ENCODE measurements at regions not wholly inside any gene's neighbourhood (a gene's known extent, or its start where the extent isn't known, plus 50 kb on each side); places are given as distances from the start of the nearest gene placed in this dataset.

DNA sequence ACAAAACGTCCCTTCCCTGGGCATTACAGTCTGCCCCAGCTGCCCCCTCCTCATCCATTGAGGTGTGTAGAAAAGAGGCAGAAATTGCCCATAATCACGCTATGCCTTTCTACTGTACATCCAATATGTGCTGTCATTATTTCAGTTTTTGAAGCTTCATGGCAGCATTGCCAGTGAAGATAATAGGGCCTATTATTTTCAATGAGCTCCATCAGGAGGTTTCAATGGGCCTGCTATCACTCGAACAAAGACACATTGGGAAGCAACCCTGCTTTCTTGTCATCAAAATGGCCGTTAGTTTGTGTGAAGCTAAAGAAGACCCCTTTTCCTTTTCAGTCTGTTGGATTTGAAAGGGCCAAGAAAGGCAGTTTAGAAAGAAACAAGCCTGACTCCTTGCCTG is 653.8 kb downstream of the NOVA1 start:
- DNase-seq (ENCODE audit: low read depth): no peak
- TF ChIP-seq, protein P1, sequence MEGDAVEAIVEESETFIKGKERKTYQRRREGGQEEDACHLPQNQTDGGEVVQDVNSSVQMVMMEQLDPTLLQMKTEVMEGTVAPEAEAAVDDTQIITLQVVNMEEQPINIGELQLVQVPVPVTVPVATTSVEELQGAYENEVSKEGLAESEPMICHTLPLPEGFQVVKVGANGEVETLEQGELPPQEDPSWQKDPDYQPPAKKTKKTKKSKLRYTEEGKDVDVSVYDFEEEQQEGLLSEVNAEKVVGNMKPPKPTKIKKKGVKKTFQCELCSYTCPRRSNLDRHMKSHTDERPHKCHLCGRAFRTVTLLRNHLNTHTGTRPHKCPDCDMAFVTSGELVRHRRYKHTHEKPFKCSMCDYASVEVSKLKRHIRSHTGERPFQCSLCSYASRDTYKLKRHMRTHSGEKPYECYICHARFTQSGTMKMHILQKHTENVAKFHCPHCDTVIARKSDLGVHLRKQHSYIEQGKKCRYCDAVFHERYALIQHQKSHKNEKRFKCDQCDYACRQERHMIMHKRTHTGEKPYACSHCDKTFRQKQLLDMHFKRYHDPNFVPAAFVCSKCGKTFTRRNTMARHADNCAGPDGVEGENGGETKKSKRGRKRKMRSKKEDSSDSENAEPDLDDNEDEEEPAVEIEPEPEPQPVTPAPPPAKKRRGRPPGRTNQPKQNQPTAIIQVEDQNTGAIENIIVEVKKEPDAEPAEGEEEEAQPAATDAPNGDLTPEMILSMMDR (IDR thresholded peaks at IDR 0.05; ENCODE audit: insufficient read depth, low read length, poor library complexity, severe bottlenecking): no peak
- Histone ChIP-seq H3K4me3 (ENCODE audit: low read depth, low read length) (no peak overlapping the region), H3K27me3 (ENCODE audit: control insufficient read depth, insufficient read depth, low read length) (no peaks in the 10 kb centered on the region), H3K36me3 (ENCODE audit: control insufficient read depth, insufficient read depth, low read length) (no peaks in the 10 kb centered on the region)

DNA sequence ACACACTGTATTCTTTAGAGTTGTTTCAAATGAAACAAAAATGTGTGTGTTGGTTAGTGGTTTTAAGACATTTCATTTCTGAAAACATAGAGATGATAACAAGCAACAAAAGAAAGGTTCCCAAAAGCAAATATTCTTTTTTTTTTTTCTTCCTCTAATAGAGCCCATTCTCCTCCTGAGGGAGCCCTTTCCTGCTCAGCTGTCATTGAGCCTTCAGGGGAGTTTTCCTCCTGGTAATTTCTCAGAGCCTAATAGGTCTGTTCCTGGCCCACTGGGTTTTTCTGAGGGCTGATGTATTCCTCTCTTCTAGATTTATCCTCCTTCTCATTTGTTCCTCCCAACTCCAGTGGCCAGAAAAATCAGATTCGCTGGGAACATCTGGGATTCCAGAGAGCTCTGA is 654.5 kb downstream of the NOVA1 start:
- no peak overlapping the region for H3K4me3 ChIP-seq (ENCODE audit: low read depth, low read length)
- TF ChIP-seq, protein P1 (IDR thresholded peaks at IDR 0.05; ENCODE audit: insufficient read depth, low read length, poor library complexity, severe bottlenecking): no peak
- H3K27me3 ChIP-seq (ENCODE audit: control insufficient read depth, insufficient read depth, low read length): no peaks in the 10 kb centered on the region
- H3K36me3 ChIP-seq (ENCODE audit: control insufficient read depth, insufficient read depth, low read length): no peaks in the 10 kb centered on the region
- no peak for DNase-seq (ENCODE audit: low read depth)

DNA sequence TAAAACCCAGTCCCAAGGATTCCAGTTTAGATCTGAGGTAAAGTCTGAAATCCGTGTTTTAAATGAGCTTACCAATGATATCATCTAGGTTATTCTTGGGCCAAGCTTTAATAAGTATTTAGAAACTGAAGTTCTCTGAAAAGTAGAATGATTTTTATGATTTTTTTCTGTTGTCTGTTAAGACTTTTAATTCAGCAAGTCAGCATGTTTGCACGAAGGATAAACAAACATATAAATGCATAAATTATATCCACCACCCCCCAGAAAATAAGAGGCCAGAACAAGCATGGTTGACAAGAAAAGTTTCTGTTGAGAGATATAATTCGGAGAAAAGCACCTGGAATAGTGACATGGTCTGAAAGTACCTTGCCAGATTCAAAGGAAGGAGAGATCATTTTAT is 655.7 kb downstream of the NOVA1 start:
- TF ChIP-seq, protein P1 (IDR thresholded peaks at IDR 0.05; ENCODE audit: insufficient read depth, low read length, poor library complexity, severe bottlenecking): no peak
- Histone ChIP-seq H3K36me3 (ENCODE audit: control insufficient read depth, insufficient read depth, low read length) (no peaks in the 10 kb centered on the region), H3K27me3 (ENCODE audit: control insufficient read depth, insufficient read depth, low read length) (no peaks in the 10 kb centered on the region), H3K4me3 (ENCODE audit: low read depth, low read length) (no peak overlapping the region)
- no peak for DNase-seq (ENCODE audit: low read depth)

DNA sequence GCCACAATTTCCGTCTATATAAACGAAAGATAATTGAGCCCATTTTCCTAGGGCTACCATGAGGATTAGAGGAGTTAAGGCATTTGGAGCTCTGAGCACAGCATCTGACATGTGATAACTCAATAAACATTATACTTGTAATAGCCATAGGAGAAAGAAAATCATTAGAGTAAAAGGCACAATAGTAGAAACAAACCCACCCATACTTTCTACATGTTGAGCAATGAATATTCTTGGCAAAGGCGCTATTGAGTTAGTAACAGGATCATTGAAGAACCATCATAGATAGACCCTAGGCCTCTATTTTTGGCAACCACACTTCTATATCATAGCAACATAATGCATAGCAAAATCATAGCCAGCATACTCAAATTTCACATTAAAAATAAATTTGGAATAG is 664.1 kb downstream of the NOVA1 start:
- Histone ChIP-seq H3K27me3 (ENCODE audit: control insufficient read depth, insufficient read depth, low read length) (no peaks in the 10 kb centered on the region), H3K36me3 (ENCODE audit: control insufficient read depth, insufficient read depth, low read length) (no peaks in the 10 kb centered on the region), H3K4me3 (ENCODE audit: low read depth, low read length) (no peak overlapping the region)
- DNase-seq (ENCODE audit: low read depth): no peak
- TF ChIP-seq, protein P1 (IDR thresholded peaks at IDR 0.05; ENCODE audit: insufficient read depth, low read length, poor library complexity, severe bottlenecking): no peak

DNA sequence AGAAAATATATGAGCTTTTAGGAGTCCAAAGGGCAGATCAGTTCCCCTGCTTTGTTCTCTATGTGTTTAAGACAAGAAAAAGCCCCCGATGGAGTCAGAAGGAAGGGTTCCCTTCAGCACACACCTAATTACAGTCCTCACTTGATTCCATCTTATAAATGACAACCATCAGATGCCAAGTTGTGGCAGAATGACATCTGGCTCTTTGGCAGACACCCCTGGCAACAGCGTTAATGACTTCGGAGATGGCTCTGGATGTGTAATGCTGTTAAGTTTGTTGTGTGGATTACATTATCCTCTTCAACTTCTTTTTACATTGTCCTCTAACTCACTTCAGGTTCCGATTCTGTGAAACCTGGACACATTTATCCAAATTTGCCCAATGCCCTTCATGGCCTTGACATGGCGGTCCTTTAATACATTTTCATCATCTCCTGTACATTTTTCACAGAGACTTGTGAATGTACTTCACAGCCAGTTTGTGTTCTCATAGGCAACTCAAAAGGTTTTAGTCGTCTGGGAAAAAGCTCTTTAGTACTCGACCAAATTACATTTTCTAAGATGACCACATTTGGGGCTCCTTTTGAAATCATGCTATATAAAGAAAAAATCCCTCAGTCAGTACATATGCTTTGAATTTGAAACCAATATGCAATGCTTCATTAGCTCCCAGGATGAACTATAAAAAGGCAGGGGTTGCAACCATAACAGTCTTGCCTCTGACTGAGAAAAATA is 667.8 kb downstream of the NOVA1 start:
- no peaks in the 10 kb centered on the region for H3K36me3 ChIP-seq (ENCODE audit: control insufficient read depth, insufficient read depth, low read length)
- TF ChIP-seq, protein P1 (IDR thresholded peaks at IDR 0.05; ENCODE audit: insufficient read depth, low read length, poor library complexity, severe bottlenecking): no peak
- no peak overlapping the region for H3K4me3 ChIP-seq (ENCODE audit: low read depth, low read length)
- no peak for DNase-seq (ENCODE audit: low read depth)
- no peaks in the 10 kb centered on the region for H3K27me3 ChIP-seq (ENCODE audit: control insufficient read depth, insufficient read depth, low read length)

DNA sequence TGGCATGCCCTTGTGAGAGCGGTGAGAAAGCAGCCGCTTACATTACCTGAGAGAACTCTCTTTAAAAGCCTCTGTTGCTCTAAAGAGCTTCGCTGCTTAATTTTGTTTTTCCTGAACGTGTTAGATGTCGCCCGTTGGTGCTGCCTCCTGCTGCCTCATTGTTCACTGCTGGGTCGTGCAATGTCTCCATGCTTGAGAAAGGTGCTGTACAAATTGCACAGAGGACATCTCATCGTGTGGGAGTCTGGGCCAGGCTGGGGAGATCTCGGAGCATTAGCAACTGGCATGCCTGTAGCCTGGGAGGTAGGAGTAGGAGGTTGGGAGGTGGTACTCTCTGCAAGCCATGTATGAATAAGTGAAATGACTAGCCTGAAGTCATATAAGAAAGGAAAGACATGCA is 686.0 kb downstream of the NOVA1 start:
- Histone ChIP-seq H3K4me3 (ENCODE audit: low read depth, low read length) (no peak overlapping the region), H3K27me3 (ENCODE audit: control insufficient read depth, insufficient read depth, low read length) (no peaks in the 10 kb centered on the region), H3K36me3 (ENCODE audit: control insufficient read depth, insufficient read depth, low read length) (no peaks in the 10 kb centered on the region)
- DNase-seq (ENCODE audit: low read depth): no peak
- TF ChIP-seq, protein P1 (IDR thresholded peaks at IDR 0.05; ENCODE audit: insufficient read depth, low read length, poor library complexity, severe bottlenecking): no peak

All from kidney epithelial cell (primary cell).